HepG2 (cell line): ENCODE measurements at regions not wholly inside any gene's neighbourhood (a gene's known extent, or its start where the extent isn't known, plus 50 kb on each side); places are given as distances from the start of the nearest gene placed in this dataset.

Experiments
- ATAC-seq: fragments of 200-7000 bp; cut with Tn5 transposase; 3 replicates; pipeline ENCODE4 v1.9.1; 2020; ENCODE audit warnings: mild to moderate bottlenecking, moderate library complexity
- BruUV-seq: library from RNA; stranded (reverse); fragments of 400-500 nt; replicated peaks from 2 replicates; lab custom pipeline; 2021; lab: Mats Ljungman, UMichigan
- CTCF ChIA-PET: fragments of 300-600 bp; formaldehyde crosslinking; extraction: SDS; loops from one replicate; lab custom pipeline; 2021; ENCODE audit warnings: low total read pairs, inconsistent platforms, low intra/inter-chr PET ratio; lab: Yijun Ruan, JAX
- POLR2A ChIA-PET: fragments of 350-600 bp; sonication (Branson Sonifier 250); formaldehyde crosslinking; loops from one replicate; lab custom pipeline; 2020; ENCODE audit warnings: antibody characterized with exemption, inconsistent platforms; lab: Yijun Ruan, JAX
- DNase-seq: peaks from one replicate; pipeline ENCODE4 v3.0.0-alpha.2; 2015; ENCODE audit warnings: low spot score
- FAIRE-seq: peaks from 3 replicates; lab custom pipeline; 2011; peaks lifted over from hg19 to GRCh38; lab: Jason Lieb, UNC
- H2AFZ ChIP-seq: one replicate; pipeline ENCODE4 v1.6.1; 2011; ENCODE audit warnings: low read length, inconsistent platforms
- H3K27ac ChIP-seq: fragments of 300-600 bp; 3 replicates; pipeline ENCODE4 v1.8.0; 2011; ENCODE audit warnings: mixed run types, mild to moderate bottlenecking, mixed read lengths, low read length, inconsistent platforms; ENCODE audit not compliant: insufficient read depth; ENCODE audit errors: extremely low read length
- H3K27me3 ChIP-seq, 2 experiments: fragments of 200-600 bp in 1 of 2; 2 replicates in 1 of 2; 3 replicates in 1 of 2; pipeline versions ENCODE4 v1.6.0 to v1.8.0; 2011; ENCODE audit warnings: low read length in 2 of 2, mild to moderate bottlenecking in 2 of 2, moderate library complexity in 2 of 2, inconsistent platforms in 1 of 2; ENCODE audit not compliant: insufficient read depth in 2 of 2, control insufficient read depth in 1 of 2
- H3K36me3 ChIP-seq, 2 experiments: fragments of 200-600 bp in 1 of 2; replicated peaks in 1 of 2; 2 replicates in 1 of 2; 3 replicates in 1 of 2; pipeline versions ENCODE4 v1.5.1 to v1.8.0; 2011; ENCODE audit warnings: low read length in 2 of 2, inconsistent platforms in 1 of 2; ENCODE audit not compliant: insufficient read depth in 2 of 2, control insufficient read depth in 1 of 2
- H3K4me1 ChIP-seq: 2 replicates; pipeline ENCODE4 v1.5.1; 2012; ENCODE audit warnings: low read length, inconsistent platforms; ENCODE audit not compliant: insufficient read depth
- H3K4me2 ChIP-seq: 2 replicates; pipeline ENCODE4 v1.6.0; 2011; ENCODE audit warnings: low read depth, low read length, inconsistent platforms
- H3K4me3 ChIP-seq, 3 experiments: fragments of 200-600 bp in 1 of 3; sonication (generic), shearing (Covaris generic) in 1 of 3; replicated peaks in 1 of 3; 2 replicates each; pipeline ENCODE4 v1.5.1; 2011 to 2016; ENCODE audit warnings: low read length in 3 of 3, inconsistent platforms in 2 of 3, low read depth in 2 of 3, mild to moderate bottlenecking in 2 of 3, control low read depth in 1 of 3, mixed read lengths in 1 of 3; ENCODE audit not compliant: insufficient read depth in 1 of 3
- H3K79me2 ChIP-seq: one replicate; pipeline ENCODE4 v1.6.1; 2011; ENCODE audit warnings: low read length, inconsistent platforms; ENCODE audit not compliant: insufficient read depth
- H3K9ac ChIP-seq: 2 replicates; pipeline ENCODE4 v1.6.0; 2011; ENCODE audit warnings: mild to moderate bottlenecking, low read depth, low read length, inconsistent platforms; ENCODE audit not compliant: insufficient read depth
- H3K9me3 ChIP-seq: 2 replicates; pipeline ENCODE4 v1.5.1; 2012; ENCODE audit warnings: mild to moderate bottlenecking, low read length
- H4K20me1 ChIP-seq: 2 replicates; pipeline ENCODE4 v1.6.0; 2011; ENCODE audit warnings: inconsistent platforms, mild to moderate bottlenecking, low read length, moderate library complexity; ENCODE audit not compliant: insufficient read depth
- BHLHE40 ChIP-seq: IDR thresholded peaks from 2 replicates; pipeline ENCODE4 v1.6.1; 2011; ENCODE audit warnings: low read length, improper control_type of control experiment
- FOXA3 ChIP-seq: IDR thresholded peaks from 2 replicates; pipeline ENCODE4 v1.6.1; 2016; ENCODE audit warnings: missing genetic modification reagents, missing compliant biosample characterization
- FOXC1 ChIP-seq: sonication (generic); formaldehyde crosslinking; IDR thresholded peaks from 2 replicates; pipeline ENCODE4 v1.8.0; 2022; ENCODE audit warnings: mild to moderate bottlenecking, missing genetic modification reagents, borderline replicate concordance
- JDP2 ChIP-seq: sonication (generic); formaldehyde crosslinking; IDR thresholded peaks from 2 replicates; pipeline ENCODE4 v1.8.1; 2022; ENCODE audit warnings: missing genetic modification reagents, borderline replicate concordance
- NR2F1 ChIP-seq, 2 experiments: fragments of 450-650 bp in 1 of 2; formaldehyde crosslinking in 1 of 2; IDR thresholded peaks; 2 replicates each; pipeline versions ENCODE4 v1.5.0 to v1.6.1; 2016 to 2020; ENCODE audit warnings: mild to moderate bottlenecking in 1 of 2, missing compliant biosample characterization in 1 of 2, missing genetic modification reagents in 1 of 2, moderate library complexity in 1 of 2
- ZFP36 ChIP-seq: fragments of 150-350 bp; IDR thresholded peaks from 2 replicates; pipeline ENCODE4 v1.6.1; 2018; ENCODE audit warnings: borderline replicate concordance, low read length, low read depth; ENCODE audit not compliant: partially characterized antibody
- ZKSCAN1 ChIP-seq: fragments of 150-350 bp; IDR thresholded peaks from 2 replicates; pipeline ENCODE4 v1.6.1; 2014; ENCODE audit warnings: low read length
- ZNF333 ChIP-seq: sonication (generic); formaldehyde crosslinking; IDR thresholded peaks from 2 replicates; pipeline ENCODE4 v1.4.0; 2020; ENCODE audit warnings: mild to moderate bottlenecking, missing genetic modification reagents, borderline replicate concordance
- ZNF431 ChIP-seq: sonication (generic); formaldehyde crosslinking; IDR thresholded peaks from 2 replicates; pipeline ENCODE4 v1.9.0; 2022; ENCODE audit warnings: missing genetic modification reagents, low read depth, mild to moderate bottlenecking, borderline replicate concordance
- ZNF775 ChIP-seq: sonication (generic); formaldehyde crosslinking; IDR thresholded peaks from 2 replicates; pipeline ENCODE4 v1.4.0; 2020; ENCODE audit warnings: missing genetic modification reagents, mild to moderate bottlenecking, moderate library complexity, borderline replicate concordance
- ZNF777 ChIP-seq: sonication (generic); formaldehyde crosslinking; IDR thresholded peaks from 2 replicates; pipeline ENCODE4 v1.4.0; 2020; ENCODE audit warnings: missing genetic modification reagents
- ZNF839 ChIP-seq: sonication (generic); formaldehyde crosslinking; IDR thresholded peaks from 2 replicates; pipeline ENCODE4 v1.4.0; 2020; ENCODE audit warnings: missing genetic modification reagents, mild to moderate bottlenecking, borderline replicate concordance
- WGBS: methylation state at CpG from one replicate; pipeline ENCODE4 v1.1.6; 2017; ENCODE audit warnings: low lambda C conversion rate; 5-methylcytosine and 5-hydroxymethylcytosine counted together
- in situ Hi-C: cut with HindIII; loops from 2 replicates; pipeline ENCODE4 v1.10.0; 2017; ENCODE audit warnings: low pct_unique_long_range_greater_than_20kb; ENCODE audit not compliant: extremely low pct_ligation_motif_present
- intact Hi-C: fragments of 100-400 bp; cut with micrococcal nuclease; formaldehyde crosslinking; loops from one replicate; pipeline ENCODE4 v1.10.0; 2022; ENCODE audit not compliant: unreplicated experiment
- TF ChIP-seq, protein P1 (sequence below): sonication (generic); formaldehyde crosslinking; IDR thresholded peaks from 2 replicates; pipeline ENCODE4 v1.4.0; 2020; ENCODE audit warnings: missing genetic modification reagents

GRCh38 chr18:42436222-42436765 is 481.3 kb downstream of the PIK3C3 start:
- H4K20me1 ChIP-seq, result no peaks in the 10 kb centered on the region
- H3K4me3 ChIP-seq, result no peak overlapping the region
- whole genome bisulfite sequencing, result 96% methylated on average over 1 of the region's 1 CpG
- H3K4me1 ChIP-seq, result no peaks in the 10 kb centered on the region
- peaks cover 8% of the 10 kb centered on the region; the same call in 1 of the 2 replicates for H3K9me3 ChIP-seq
- in situ Hi-C loops, result no loop called here
- no peaks in the 10 kb centered on the region for H3K79me2 ChIP-seq
- no peak overlapping the region for H2AFZ ChIP-seq
- TF ChIP-seq ZNF333 (CRISPR knock-in tag), result no peak
- no peak for TF ChIP-seq JDP2 (CRISPR knock-in tag)
- no peak for TF ChIP-seq ZNF775 (CRISPR knock-in tag)
- no peak for TF ChIP-seq FOXC1 (CRISPR knock-in tag)
- TF ChIP-seq BHLHE40, result no peak
- no peak for TF ChIP-seq ZKSCAN1
- TF ChIP-seq ZNF839 (CRISPR knock-in tag), result no peak
- TF ChIP-seq FOXA3 (CRISPR knock-in tag), result no peak
- no peak for TF ChIP-seq NR2F1 (CRISPR knock-in tag; IDR thresholded peaks at IDR 0.05)
- no peak for TF ChIP-seq ZNF777 (CRISPR knock-in tag)
- no peak overlapping the region for H3K4me2 ChIP-seq
- ChIA-PET CTCF (no interaction called here), POLR2A (no interaction called here)
- no peak for ATAC-seq
- DNase-seq, result no peak
- intact Hi-C loops, result no loop called here
- no peak overlapping the region for H3K27ac ChIP-seq
- H3K9ac ChIP-seq, result no peak overlapping the region
- H3K36me3 ChIP-seq, result no peaks in the 10 kb centered on the region
- no TSS peak for BruUV-seq
- no peak for FAIRE-seq
- no peaks in the 10 kb centered on the region for H3K27me3 ChIP-seq

DNA sequence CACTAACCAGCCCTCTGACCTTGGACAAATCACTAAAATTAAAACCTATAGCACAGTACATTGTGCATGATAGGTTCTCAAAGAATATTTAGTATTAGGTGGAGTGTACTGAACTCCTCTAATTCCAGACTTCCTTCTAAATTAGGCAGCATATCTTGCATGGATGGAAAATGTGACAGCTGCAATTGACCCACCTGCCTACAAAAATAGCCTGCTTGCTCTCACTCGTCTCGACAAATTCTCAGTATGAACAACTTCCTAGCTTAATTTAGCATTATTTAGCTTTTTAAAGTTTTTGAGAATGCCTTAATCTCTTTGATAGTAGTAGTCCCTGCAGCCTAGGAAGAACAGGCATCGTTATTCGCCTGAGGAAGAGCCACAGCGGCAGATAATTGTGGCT is 482.0 kb downstream of the PIK3C3 start:
- CTCF ChIA-PET, result no interaction called here
- DNase-seq (no peak), ATAC-seq (no peak), FAIRE-seq (no peak)
- in situ Hi-C loops (no loop called here), intact Hi-C loops (no loop called here)
- Histone ChIP-seq H3K9me3 (peaks cover 8% of the 10 kb centered on the region; the same call in 1 of the 2 replicates), H3K9ac (no peak overlapping the region), H3K36me3 (no peaks in the 10 kb centered on the region), H3K27me3 (no peaks in the 10 kb centered on the region), H3K27ac (no peak overlapping the region), H4K20me1 (no peaks in the 10 kb centered on the region), H3K4me3 (no peak overlapping the region), H3K79me2 (no peaks in the 10 kb centered on the region), H3K4me2 (no peak overlapping the region), H3K4me1 (no peaks in the 10 kb centered on the region), H2AFZ (no peak overlapping the region)
- no TSS peak for BruUV-seq
- 63% methylated on average over 5 of the region's 5 CpGs for WGBS
- POLR2A ChIA-PET, result no interaction called here
- no peak for TF ChIP-seq ZFP36
- TF ChIP-seq, protein P1, sequence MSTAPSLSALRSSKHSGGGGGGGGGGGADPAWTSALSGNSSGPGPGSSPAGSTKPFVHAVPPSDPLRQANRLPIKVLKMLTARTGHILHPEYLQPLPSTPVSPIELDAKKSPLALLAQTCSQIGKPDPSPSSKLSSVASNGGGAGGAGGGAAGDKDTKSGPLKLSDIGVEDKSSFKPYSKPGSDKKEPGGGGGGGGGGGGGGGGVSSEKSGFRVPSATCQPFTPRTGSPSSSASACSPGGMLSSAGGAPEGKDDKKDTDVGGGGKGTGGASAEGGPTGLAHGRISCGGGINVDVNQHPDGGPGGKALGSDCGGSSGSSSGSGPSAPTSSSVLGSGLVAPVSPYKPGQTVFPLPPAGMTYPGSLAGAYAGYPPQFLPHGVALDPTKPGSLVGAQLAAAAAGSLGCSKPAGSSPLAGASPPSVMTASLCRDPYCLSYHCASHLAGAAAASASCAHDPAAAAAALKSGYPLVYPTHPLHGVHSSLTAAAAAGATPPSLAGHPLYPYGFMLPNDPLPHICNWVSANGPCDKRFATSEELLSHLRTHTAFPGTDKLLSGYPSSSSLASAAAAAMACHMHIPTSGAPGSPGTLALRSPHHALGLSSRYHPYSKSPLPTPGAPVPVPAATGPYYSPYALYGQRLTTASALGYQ (CRISPR knock-in tag), result no peak
- TF ChIP-seq ZNF431 (CRISPR knock-in tag), result no peak
